Keratinocyte (primary cell): ENCODE measurements at regions not wholly inside any gene's neighbourhood (a gene's known extent, or its start where the extent isn't known, plus 50 kb on each side); places are given as distances from the start of the nearest gene placed in this dataset.
"Not testable (repeated sequence)": the region's sequence is repeated elsewhere in the genome, so short reads cannot be mapped to it uniquely, and the experiment has no call there.

Experiments
- DNase-seq: peaks from one replicate; pipeline ENCODE4 v3.0.0-alpha.2; 2011; ENCODE audit warnings: low read depth, missing footprints, low spot score
- FAIRE-seq: peaks from 2 replicates; lab custom pipeline; 2011; peaks lifted over from hg19 to GRCh38; lab: Jason Lieb, UNC
- H2AFZ ChIP-seq: 2 replicates; pipeline ENCODE4 v1.6.0; 2012; ENCODE audit warnings: low read length, control low read depth, inconsistent platforms; ENCODE audit not compliant: control insufficient read depth
- H3K27ac ChIP-seq: 2 replicates; pipeline ENCODE4 v1.5.1; 2011; ENCODE audit warnings: low read length; ENCODE audit not compliant: control insufficient read depth, insufficient read depth
- H3K27me3 ChIP-seq: 3 replicates; pipeline ENCODE4 v1.6.0; 2011; ENCODE audit warnings: low read length; ENCODE audit not compliant: control insufficient read depth, insufficient read depth; ENCODE audit errors: extremely low read depth
- H3K36me3 ChIP-seq, 2 experiments: 2 replicates in 1 of 2; 3 replicates in 1 of 2; pipeline ENCODE4 v1.5.1; 2011; ENCODE audit warnings: low read length in 2 of 2, mild to moderate bottlenecking in 1 of 2; ENCODE audit not compliant: control insufficient read depth in 2 of 2, insufficient read depth in 2 of 2; ENCODE audit errors: extremely low read depth in 1 of 2
- H3K4me1 ChIP-seq: 3 replicates; pipeline ENCODE4 v1.5.1; 2011; ENCODE audit warnings: low read length; ENCODE audit not compliant: control insufficient read depth, insufficient read depth; ENCODE audit errors: extremely low read depth
- H3K4me2 ChIP-seq: 3 replicates; pipeline ENCODE4 v1.6.0; 2011; ENCODE audit warnings: low read depth, low read length; ENCODE audit not compliant: control insufficient read depth, insufficient read depth; ENCODE audit errors: extremely low read depth
- H3K4me3 ChIP-seq, 3 experiments: fragments of 200-600 bp in 1 of 3; sonication (generic) in 1 of 3; 2 replicates in 2 of 3; 3 replicates in 1 of 3; pipeline ENCODE4 v1.5.1; 2011 to 2016; ENCODE audit warnings: low read length in 3 of 3, mild to moderate bottlenecking in 3 of 3, control low read depth in 2 of 3, inconsistent platforms in 1 of 3, low read depth in 1 of 3, mixed read lengths in 1 of 3, mixed run types in 1 of 3, moderate library complexity in 1 of 3; ENCODE audit not compliant: control insufficient read depth in 2 of 3, insufficient read depth in 2 of 3; ENCODE audit errors: extremely low read depth in 1 of 3
- H3K79me2 ChIP-seq: 2 replicates; pipeline ENCODE4 v1.6.0; 2012; ENCODE audit warnings: low read length; ENCODE audit not compliant: control insufficient read depth, insufficient read depth
- H3K9ac ChIP-seq: 3 replicates; pipeline ENCODE4 v1.6.0; 2011; ENCODE audit warnings: low read length; ENCODE audit not compliant: control insufficient read depth, insufficient read depth; ENCODE audit errors: extremely low read depth
- H3K9me1 ChIP-seq: 3 replicates; pipeline ENCODE4 v1.6.0; 2011; ENCODE audit warnings: low read length; ENCODE audit not compliant: control insufficient read depth, insufficient read depth; ENCODE audit errors: extremely low read depth
- H3K9me3 ChIP-seq: 2 replicates; pipeline ENCODE4 v1.5.1; 2012; ENCODE audit warnings: low read depth, low read length; ENCODE audit not compliant: control insufficient read depth
- H4K20me1 ChIP-seq: 3 replicates; pipeline ENCODE4 v1.6.0; 2011; ENCODE audit warnings: low read length; ENCODE audit not compliant: control insufficient read depth, insufficient read depth; ENCODE audit errors: extremely low read depth
- dilution Hi-C: fragments of 300-500 bp; cut with MboI; formaldehyde crosslinking; loops from one replicate; pipeline ENCODE4 v1.7.0; 2020; ENCODE audit warnings: low sequenced_read_pairs; ENCODE audit not compliant: extremely low pct_ligation_motif_present

- H3K4me1 ChIP-seq, dilution Hi-C loops, H3K4me2 ChIP-seq, H2AFZ ChIP-seq, H4K20me1 ChIP-seq, H3K27me3 ChIP-seq, FAIRE-seq, DNase-seq, H3K4me3 ChIP-seq, H3K9me1 ChIP-seq, H3K79me2 ChIP-seq, H3K9me3 ChIP-seq, H3K9ac ChIP-seq, H3K27ac ChIP-seq, H3K36me3 ChIP-seq: not testable (repeated sequence)
These were observed 1364.3 kb downstream of the CDH12 start for GRCh38 chr5:21488828-21489227.

GRCh38 chr5:21485458-21486000 is 1367.6 kb downstream of the CDH12 start:
- H3K4me2 ChIP-seq, H3K27ac ChIP-seq, H3K27me3 ChIP-seq, H3K79me2 ChIP-seq, H3K36me3 ChIP-seq, H3K9me1 ChIP-seq, H3K4me1 ChIP-seq, H2AFZ ChIP-seq, H4K20me1 ChIP-seq, H3K9me3 ChIP-seq, H3K4me3 ChIP-seq, FAIRE-seq, DNase-seq, dilution Hi-C loops, H3K9ac ChIP-seq: not testable (repeated sequence)

GRCh38 chr5:21484498-21484889 is 1368.7 kb downstream of the CDH12 start:
- H3K9me1 ChIP-seq, H3K4me1 ChIP-seq, H3K27ac ChIP-seq, DNase-seq, FAIRE-seq, H3K79me2 ChIP-seq, H3K9me3 ChIP-seq, H2AFZ ChIP-seq, H3K4me2 ChIP-seq, H3K36me3 ChIP-seq, dilution Hi-C loops, H3K4me3 ChIP-seq, H3K27me3 ChIP-seq, H3K9ac ChIP-seq, H4K20me1 ChIP-seq: not testable (repeated sequence)

GRCh38 chr5:21483790-21484497 is 1369.2 kb downstream of the CDH12 start:
- H3K4me3 ChIP-seq, H4K20me1 ChIP-seq, H3K27ac ChIP-seq, H3K4me1 ChIP-seq, H3K9me1 ChIP-seq, H3K9me3 ChIP-seq, H3K79me2 ChIP-seq, H3K36me3 ChIP-seq, DNase-seq, FAIRE-seq, H3K27me3 ChIP-seq, H3K4me2 ChIP-seq, H2AFZ ChIP-seq, H3K9ac ChIP-seq, dilution Hi-C loops: not testable (repeated sequence)

- H4K20me1 ChIP-seq, H3K9me3 ChIP-seq, dilution Hi-C loops, H3K27ac ChIP-seq, DNase-seq, H3K27me3 ChIP-seq, H3K79me2 ChIP-seq, H3K4me2 ChIP-seq, H3K36me3 ChIP-seq, FAIRE-seq, H3K9me1 ChIP-seq, H2AFZ ChIP-seq, H3K4me1 ChIP-seq, H3K9ac ChIP-seq, H3K4me3 ChIP-seq: not testable (repeated sequence)
These were observed 1370.0 kb downstream of the CDH12 start for GRCh38 chr5:21482983-21483650.
